NCI-H1105 (cell line): ENCODE measurements at regions not wholly inside any gene's neighbourhood (a gene's known extent, or its start where the extent isn't known, plus 50 kb on each side); places are given as distances from the start of the nearest gene placed in this dataset.

Experiments used
- DNase-seq: peaks from one replicate; lab custom pipeline; 2025; lab: John Stamatoyannopoulos, UW

- DNase-seq = no peak
Observed at GRCh38 chr15:93719921-93720351, 511.4 kb upstream of the MCTP2 start.

- DNase-seq = no peak
Observed at GRCh38 chr15:93716615-93717231, 514.6 kb upstream of the MCTP2 start.

GRCh38 chr15:93709708-93710107 lies 521.7 kb upstream of the MCTP2 start:
- no peak for DNase-seq

- DNase-seq = no peak
Observed at GRCh38 chr15:93708724-93709445, 522.5 kb upstream of the MCTP2 start.

- DNase-seq = no peak
Observed at GRCh38 chr15:93707751-93708150, 523.6 kb upstream of the MCTP2 start.

- DNase-seq = no peak
Observed at GRCh38 chr15:93706495-93707292, 524.7 kb upstream of the MCTP2 start.

- no peak for DNase-seq
Observed at GRCh38 chr15:93705753-93706455, 525.5 kb upstream of the MCTP2 start.

GRCh38 chr15:93703092-93703739 lies 528.1 kb upstream of the MCTP2 start:
- no peak for DNase-seq

- DNase-seq = no peak
Observed at GRCh38 chr15:93700051-93700450, 531.3 kb upstream of the MCTP2 start.

GRCh38 chr15:93694033-93694432 lies 537.3 kb upstream of the MCTP2 start:
- no peak for DNase-seq

- DNase-seq = no peak
Observed at GRCh38 chr15:93683651-93684050, 547.7 kb upstream of the MCTP2 start.

GRCh38 chr15:93671387-93671943 lies 559.9 kb upstream of the MCTP2 start:
- DNase-seq = no peak

GRCh38 chr15:93670931-93671330 lies 560.4 kb upstream of the MCTP2 start:
- DNase-seq = no peak

GRCh38 chr15:93664213-93664956 lies 567.0 kb upstream of the MCTP2 start:
- DNase-seq = no peak

GRCh38 chr15:93662162-93662885 lies 569.0 kb upstream of the MCTP2 start:
- no peak for DNase-seq

- no peak for DNase-seq
Observed at GRCh38 chr15:93658026-93658816, 569.2 kb upstream of the RGMA start.

GRCh38 chr15:93656041-93656440 lies 567.0 kb upstream of the RGMA start:
- no peak for DNase-seq

GRCh38 chr15:93649691-93650235 lies 560.8 kb upstream of the RGMA start:
- DNase-seq = no peak

- no peak for DNase-seq
Observed at GRCh38 chr15:93646193-93646592, 557.2 kb upstream of the RGMA start.
